ENCODE measurements at regions not wholly inside any gene's neighbourhood (a gene's known extent, or its start where the extent isn't known, plus 50 kb on each side); places are given as distances from the start of the nearest gene placed in this dataset.

- intact Hi-C loops (cut with DNase I, micrococcal nuclease), result no loop called here
- TF ChIP-seq CTCF (IDR thresholded peaks at IDR 0.05), result no peak
- Histone ChIP-seq H3K36me3 (ENCODE audit: low read depth) (no peaks in the 10 kb centered on the region), H3K4me3 (no peak overlapping the region), H3K4me1 (ENCODE audit: low read depth) (no peaks in the 10 kb centered on the region), H3K9me3 (no peaks in the 10 kb centered on the region)
- DNase-seq (no peak), ATAC-seq (no peak)
Observed at GRCh38 chr6:156273065-156273711, 504.0 kb upstream of the ARID1B start.

- H3K4me1 ChIP-seq (ENCODE audit: low read depth), result no peaks in the 10 kb centered on the region
- DNase-seq (no peak), ATAC-seq (no peak)
- no peak for TF ChIP-seq CTCF (IDR thresholded peaks at IDR 0.05)
- intact Hi-C loops (cut with DNase I, micrococcal nuclease), result no loop called here
- no peaks in the 10 kb centered on the region for H3K36me3 ChIP-seq (ENCODE audit: low read depth)
- H3K9me3 ChIP-seq, result no peaks in the 10 kb centered on the region
- H3K4me3 ChIP-seq, result no peak overlapping the region
Observed at GRCh38 chr6:156269751-156270369, 507.3 kb upstream of the ARID1B start.

GRCh38 chr6:156268849-156269248 lies 508.3 kb upstream of the ARID1B start:
- ATAC-seq (no peak), DNase-seq (no peak)
- no peak overlapping the region for H3K4me3 ChIP-seq
- no peak for TF ChIP-seq CTCF (IDR thresholded peaks at IDR 0.05)
- intact Hi-C loops (cut with DNase I, micrococcal nuclease), result no loop called here
- H3K9me3 ChIP-seq, result no peaks in the 10 kb centered on the region
- H3K36me3 ChIP-seq (ENCODE audit: low read depth), result no peaks in the 10 kb centered on the region
- H3K4me1 ChIP-seq (ENCODE audit: low read depth), result no peaks in the 10 kb centered on the region

- TF ChIP-seq CTCF (IDR thresholded peaks at IDR 0.05), result no peak
- intact Hi-C loops (cut with DNase I, micrococcal nuclease), result no loop called here
- DNase-seq (peak in 1 of 3 donors; percentile 5), ATAC-seq (no peak)
- H3K36me3 ChIP-seq (ENCODE audit: low read depth), result no peaks in the 10 kb centered on the region
- no peaks in the 10 kb centered on the region for H3K9me3 ChIP-seq
- no peaks in the 10 kb centered on the region for H3K4me1 ChIP-seq (ENCODE audit: low read depth)
- no peak overlapping the region for H3K4me3 ChIP-seq
Observed at GRCh38 chr6:156262014-156262413, 515.2 kb upstream of the ARID1B start.

GRCh38 chr6:156260815-156261214 lies 516.4 kb upstream of the ARID1B start:
- no peak for TF ChIP-seq CTCF (IDR thresholded peaks at IDR 0.05)
- ATAC-seq, result no peak
- no peaks in the 10 kb centered on the region for H3K4me1 ChIP-seq (ENCODE audit: low read depth)

More at GRCh38 chr6:156260815-156261214, 516.4 kb upstream of the ARID1B start:
- DNase-seq, result no peak
- Histone ChIP-seq H3K9me3 (no peaks in the 10 kb centered on the region), H3K4me3 (no peak overlapping the region), H3K36me3 (ENCODE audit: low read depth) (no peaks in the 10 kb centered on the region)
- intact Hi-C loops (cut with DNase I, micrococcal nuclease), result no loop called here

Data from mucosa of descending colon (tissue), 3 donors.